ENCODE measurements at regions not wholly inside any gene's neighbourhood (a gene's known extent, or its start where the extent isn't known, plus 50 kb on each side); places are given as distances from the start of the nearest gene placed in this dataset.

DNA sequence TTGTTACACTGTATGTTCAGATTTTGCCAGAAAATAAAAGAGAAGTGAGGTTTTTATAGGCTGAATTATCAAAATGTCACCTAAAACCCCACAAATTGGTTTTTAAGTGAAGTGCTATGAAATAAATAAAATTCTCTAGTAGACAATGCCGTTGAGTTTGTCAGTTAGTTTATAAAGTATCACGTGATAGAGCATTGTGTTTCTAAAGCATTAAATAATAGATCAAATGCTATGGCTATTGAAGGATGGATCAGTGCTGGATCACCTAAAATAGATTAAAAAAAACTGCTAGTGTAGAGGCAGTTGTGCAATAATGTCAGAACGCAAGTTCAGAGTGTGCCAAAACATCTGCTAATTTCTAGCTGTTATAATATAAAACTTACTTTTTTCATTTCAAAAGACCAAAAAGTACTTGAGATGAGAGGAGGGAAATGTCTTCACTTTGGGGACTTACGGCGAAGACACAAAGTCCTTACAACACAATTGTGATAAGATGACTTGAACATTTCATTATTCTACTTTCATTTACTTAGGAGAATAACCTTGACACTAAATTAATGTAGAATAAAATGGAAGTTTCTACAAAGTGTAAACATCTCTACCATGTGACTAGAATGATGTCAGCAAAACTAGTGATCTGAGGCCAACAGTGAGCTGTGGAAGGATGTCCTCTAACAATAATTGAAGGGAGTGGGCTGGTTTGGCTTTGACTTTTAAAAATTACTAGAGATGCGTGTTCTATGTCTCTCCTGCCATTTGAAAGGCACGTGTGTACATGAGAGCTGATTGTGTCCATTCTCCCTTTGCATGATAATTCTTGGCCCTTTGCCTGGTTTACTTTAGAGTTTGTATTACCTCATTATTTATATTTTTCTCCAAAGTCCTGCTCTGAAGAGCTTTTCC lies 154.4 kb upstream of the PDE3A start:
- no peak for DNase-seq

- DNase-seq: no peak
Measured at GRCh38 chr12:20220339-20220738, 148.0 kb upstream of the PDE3A start.

GRCh38 chr12:20232931-20233675 lies 135.2 kb upstream of the PDE3A start:
- DNase-seq: no peak

GRCh38 chr12:20234474-20234873 lies 133.9 kb upstream of the PDE3A start:
- DNase-seq: no peak

GRCh38 chr12:20237091-20237490 lies 131.2 kb upstream of the PDE3A start:
- DNase-seq: no peak

GRCh38 chr12:20245491-20245890 lies 122.8 kb upstream of the PDE3A start:
- DNase-seq: no peak

GRCh38 chr12:20248646-20249045 lies 119.7 kb upstream of the PDE3A start:
- DNase-seq: no peak

- DNase-seq: no peak
Measured at GRCh38 chr12:20250761-20251160, 117.6 kb upstream of the PDE3A start.

GRCh38 chr12:20257311-20257710 lies 111.0 kb upstream of the PDE3A start:
- DNase-seq: no peak

DNA sequence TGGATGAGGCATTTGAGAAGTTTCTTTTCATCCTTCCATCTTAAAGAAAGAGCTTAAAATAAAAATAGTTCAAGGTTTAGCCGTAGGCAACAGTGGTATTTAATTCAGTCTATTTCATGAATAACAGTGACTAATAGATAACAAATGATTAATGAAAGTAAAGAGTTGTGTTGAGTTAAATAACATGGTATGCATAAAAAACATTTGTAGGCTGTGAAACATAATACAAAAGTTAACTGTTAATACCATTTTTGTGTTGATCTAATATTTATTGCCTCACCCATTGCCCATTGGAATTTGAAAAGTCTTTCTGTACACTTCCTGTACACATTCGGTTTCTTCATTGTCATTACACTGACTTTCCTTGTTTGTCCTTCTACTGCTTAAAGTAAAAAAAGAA lies 108.6 kb upstream of the PDE3A start:
- no peak for DNase-seq

DNA sequence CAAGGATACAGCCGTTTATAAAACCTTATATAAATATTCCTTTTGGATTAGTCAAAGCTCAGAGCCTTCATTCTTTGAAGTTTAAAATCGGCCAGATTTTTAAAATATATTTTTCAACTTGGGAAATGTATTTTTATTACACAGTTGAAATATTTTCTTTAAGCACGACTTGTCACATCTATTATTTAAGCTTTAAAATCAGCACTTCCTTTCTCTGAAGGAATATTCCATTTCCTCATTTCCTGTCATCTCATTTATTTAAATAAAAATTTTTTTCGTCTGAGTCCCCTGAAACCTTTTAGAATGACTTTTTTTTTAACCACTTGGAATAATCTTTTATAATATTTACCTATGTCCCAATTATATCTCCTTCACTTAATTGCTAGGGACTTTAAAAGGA lies 107.5 kb upstream of the PDE3A start:
- DNase-seq: no peak

GRCh38 chr12:20262119-20262518 lies 106.2 kb upstream of the PDE3A start:
- DNase-seq: no peak

DNA sequence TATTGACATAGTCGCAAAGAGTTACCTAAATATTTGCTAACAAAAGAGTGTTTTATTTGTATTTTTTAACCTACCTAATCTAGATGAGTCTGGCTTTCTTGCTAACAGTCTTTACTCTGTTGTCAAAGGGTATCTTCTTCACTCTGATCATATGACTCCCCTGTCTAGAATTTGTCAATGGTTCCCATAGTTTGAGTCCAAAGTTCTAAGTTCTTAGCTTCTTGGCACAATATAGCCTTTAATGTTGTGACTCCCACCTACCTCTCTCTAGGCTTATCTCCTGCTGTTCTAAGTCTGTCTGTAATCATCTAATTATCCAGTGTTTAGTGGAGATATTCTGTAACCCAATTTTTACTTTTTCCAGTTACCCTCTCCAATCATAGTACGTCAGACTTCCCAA lies 104.3 kb upstream of the PDE3A start:
- no peak for DNase-seq

GRCh38 chr12:20264608-20265114 lies 103.7 kb upstream of the PDE3A start:
- DNase-seq: no peak

- DNase-seq: no peak
Measured at GRCh38 chr12:20268121-20268732, 100.1 kb upstream of the PDE3A start.

DNA sequence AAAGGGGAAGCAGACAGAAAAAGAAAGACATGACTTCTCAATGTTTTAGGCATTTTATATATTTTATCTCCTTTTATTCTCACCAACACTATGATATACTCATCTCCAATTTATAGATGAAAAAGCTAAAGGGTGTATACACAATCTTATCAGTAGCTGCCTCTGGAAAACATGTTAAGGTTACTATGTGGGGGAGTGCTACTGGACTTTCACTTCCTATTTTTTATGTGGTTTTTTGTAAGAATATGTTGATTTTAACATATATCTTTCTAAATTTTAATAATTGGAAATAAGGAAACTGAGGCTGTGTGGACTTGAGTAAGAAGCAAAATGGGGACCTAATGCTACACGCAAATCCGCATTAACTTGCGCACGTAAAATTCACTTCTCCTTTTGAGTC lies 99.6 kb upstream of the PDE3A start:
- no peak for DNase-seq

DNA sequence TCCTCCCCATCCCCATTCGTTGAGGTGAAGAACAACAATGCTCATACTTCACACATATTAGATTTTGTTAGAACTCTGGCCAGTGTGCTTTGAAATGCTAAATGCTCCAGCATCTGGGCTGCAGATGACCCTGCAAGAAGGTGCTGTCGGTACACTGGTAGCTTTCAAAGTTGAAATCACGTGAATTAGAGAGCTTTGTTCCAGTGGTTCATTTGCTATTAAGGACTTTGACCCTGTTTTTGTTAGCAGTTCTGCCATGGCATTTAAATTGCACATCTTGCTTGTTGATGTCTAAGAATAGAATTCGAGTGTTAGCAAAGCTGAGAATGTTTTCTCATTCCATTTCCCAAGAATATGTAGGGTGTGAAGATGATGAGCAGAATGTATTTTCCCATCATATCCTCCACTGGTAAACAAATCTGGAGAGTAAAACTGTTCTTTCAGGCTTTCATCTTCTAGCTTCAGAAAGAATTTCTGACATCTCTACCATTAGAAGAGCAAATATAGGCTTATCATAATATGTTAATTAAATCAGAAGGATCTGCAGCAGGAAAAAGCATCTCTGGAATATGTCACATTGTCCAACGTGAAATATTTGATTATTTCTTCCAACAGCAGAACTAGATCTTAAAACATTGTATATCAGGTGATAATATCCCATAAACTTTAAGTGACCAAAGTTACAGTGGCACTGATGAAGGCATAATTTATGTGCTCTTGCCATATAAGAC lies 98.8 kb upstream of the PDE3A start:
- DNase-seq: no peak

DNA sequence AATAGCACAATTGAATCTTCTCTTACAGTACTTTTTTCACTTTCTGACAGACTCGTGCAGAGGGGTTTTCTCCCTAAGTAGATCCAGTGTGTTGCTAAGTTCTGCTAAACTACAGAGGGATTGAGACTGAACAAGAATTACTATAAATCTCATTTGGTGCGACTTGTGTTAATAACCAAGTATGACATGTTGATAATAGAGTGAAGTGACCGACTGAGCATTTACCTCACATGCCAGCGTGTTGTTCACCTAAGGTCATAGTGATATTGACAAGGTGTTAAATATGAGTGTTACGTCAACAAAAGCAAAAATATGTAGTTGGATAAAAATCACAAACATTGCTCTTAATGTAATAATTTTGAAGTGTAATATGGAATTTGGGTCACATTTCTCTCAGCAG lies 97.8 kb upstream of the PDE3A start:
- DNase-seq: no peak

DNA sequence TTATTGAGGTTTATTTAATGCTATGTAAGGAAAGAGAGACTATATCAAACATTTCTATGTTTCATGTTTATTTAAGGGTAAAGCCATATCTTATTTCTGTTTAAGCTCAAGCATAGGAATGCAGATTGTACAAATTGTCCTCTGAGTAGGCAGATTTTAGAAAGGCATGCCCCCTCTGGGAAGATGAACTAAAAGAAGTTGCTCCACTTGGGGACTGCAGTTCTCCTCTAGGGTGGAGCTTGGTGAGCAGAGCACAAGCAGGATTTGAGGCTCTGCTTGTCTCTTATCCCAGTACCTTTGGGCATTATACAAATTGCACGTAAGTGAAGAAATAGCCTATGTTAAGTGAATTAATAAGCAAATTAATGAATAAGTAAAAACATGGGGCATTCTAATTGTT lies 96.2 kb upstream of the PDE3A start:
- no peak for DNase-seq

- DNase-seq: no peak
Measured at GRCh38 chr12:20272801-20273200, 95.5 kb upstream of the PDE3A start.

- DNase-seq: no peak
Measured at GRCh38 chr12:20274008-20274407, 94.3 kb upstream of the PDE3A start.

GRCh38 chr12:20278276-20278675 lies 90.1 kb upstream of the PDE3A start:
- no peak for DNase-seq

- no peak for DNase-seq
Measured at GRCh38 chr12:20280515-20280914, 87.8 kb upstream of the PDE3A start.

Measured in SHP77 treated with DMSO at 0.1 percent for 48 hours (cell line).